ENCODE measurements at regions not wholly inside any gene's neighbourhood (a gene's known extent, or its start where the extent isn't known, plus 50 kb on each side); places are given as distances from the start of the nearest gene placed in this dataset.

GRCh38 chr6:50102676-50103075 lies 52.9 kb upstream of the DEFB112 start:
- DNase-seq (ENCODE audit: low read depth, low spot score), result no peak
- dilution Hi-C loops (cut with MboI; ENCODE audit: extremely low pct_ligation_motif_present, low sequenced_read_pairs), result no loop called here
- Histone ChIP-seq H3K36me3 (ENCODE audit: control insufficient read depth in 2 of 2, extremely low read depth in 1 of 2, insufficient read depth in 2 of 2, low read length in 2 of 2) (no peaks in the 10 kb centered on the region), H3K4me1 (ENCODE audit: control insufficient read depth, extremely low read depth, insufficient read depth, low read length) (no peaks in the 10 kb centered on the region), H3K9ac (ENCODE audit: control insufficient read depth, extremely low read depth, insufficient read depth, low read length) (no peak overlapping the region), H3K27ac (ENCODE audit: control insufficient read depth, insufficient read depth, low read length) (no peak overlapping the region), H3K79me2 (ENCODE audit: control insufficient read depth, insufficient read depth, low read length) (no peaks in the 10 kb centered on the region), H3K9me1 (ENCODE audit: control insufficient read depth, extremely low read depth, insufficient read depth, low read length) (no peaks in the 10 kb centered on the region), H4K20me1 (ENCODE audit: control insufficient read depth, extremely low read depth, insufficient read depth, low read length) (no peaks in the 10 kb centered on the region), H3K4me2 (ENCODE audit: control insufficient read depth, extremely low read depth, insufficient read depth, low read depth, low read length) (no peak overlapping the region), H3K4me3 (ENCODE audit: control insufficient read depth in 2 of 3, extremely low read depth in 1 of 3, insufficient read depth in 2 of 3, low read depth in 1 of 3, low read length in 3 of 3) (no peak overlapping the region), H2AFZ (ENCODE audit: control insufficient read depth, low read length) (no peak overlapping the region), H3K27me3 (ENCODE audit: control insufficient read depth, extremely low read depth, insufficient read depth, low read length) (no peaks in the 10 kb centered on the region), H3K9me3 (ENCODE audit: control insufficient read depth, low read depth, low read length) (no peaks in the 10 kb centered on the region)
- no peak for FAIRE-seq
- no peak for TF ChIP-seq CTCF (optimal IDR thresholded peaks at IDR 0.05 in 1 of 3, IDR thresholded peaks at IDR 0.05 in 1 of 3, conservative IDR thresholded peaks at IDR 0.05 in 1 of 3; ENCODE audit: extremely low read depth in 1 of 3, insufficient read depth in 2 of 3, low read length in 3 of 3)
- no peak for TF ChIP-seq EZH2 (IDR thresholded peaks at IDR 0.05; ENCODE audit: low read length)

GRCh38 chr6:50110587-50110986 lies 60.9 kb upstream of the DEFB112 start:
- TF ChIP-seq CTCF (optimal IDR thresholded peaks at IDR 0.05 in 1 of 3, IDR thresholded peaks at IDR 0.05 in 1 of 3, conservative IDR thresholded peaks at IDR 0.05 in 1 of 3; ENCODE audit: extremely low read depth in 1 of 3, insufficient read depth in 2 of 3, low read length in 3 of 3) (no peak), EZH2 (IDR thresholded peaks at IDR 0.05; ENCODE audit: low read length) (no peak)
- dilution Hi-C loops (cut with MboI; ENCODE audit: extremely low pct_ligation_motif_present, low sequenced_read_pairs), result no loop called here
- Histone ChIP-seq H3K36me3 (ENCODE audit: control insufficient read depth in 2 of 2, extremely low read depth in 1 of 2, insufficient read depth in 2 of 2, low read length in 2 of 2) (no peaks in the 10 kb centered on the region), H3K4me1 (ENCODE audit: control insufficient read depth, extremely low read depth, insufficient read depth, low read length) (no peaks in the 10 kb centered on the region), H3K79me2 (ENCODE audit: control insufficient read depth, insufficient read depth, low read length) (no peaks in the 10 kb centered on the region), H3K27me3 (ENCODE audit: control insufficient read depth, extremely low read depth, insufficient read depth, low read length) (no peaks in the 10 kb centered on the region), H3K4me2 (ENCODE audit: control insufficient read depth, extremely low read depth, insufficient read depth, low read depth, low read length) (no peak overlapping the region), H3K9me3 (ENCODE audit: control insufficient read depth, low read depth, low read length) (no peaks in the 10 kb centered on the region), H4K20me1 (ENCODE audit: control insufficient read depth, extremely low read depth, insufficient read depth, low read length) (no peaks in the 10 kb centered on the region), H3K9me1 (ENCODE audit: control insufficient read depth, extremely low read depth, insufficient read depth, low read length) (no peaks in the 10 kb centered on the region), H3K4me3 (ENCODE audit: control insufficient read depth in 2 of 3, extremely low read depth in 1 of 3, insufficient read depth in 2 of 3, low read depth in 1 of 3, low read length in 3 of 3) (no peak overlapping the region), H3K9ac (ENCODE audit: control insufficient read depth, extremely low read depth, insufficient read depth, low read length) (no peak overlapping the region), H2AFZ (ENCODE audit: control insufficient read depth, low read length) (no peak overlapping the region), H3K27ac (ENCODE audit: control insufficient read depth, insufficient read depth, low read length) (no peak overlapping the region)
- no peak for DNase-seq (ENCODE audit: low read depth, low spot score)
- no peak for FAIRE-seq

All from keratinocyte (primary cell).